Retina (tissue), 1 donor: ENCODE measurements at regions not wholly inside any gene's neighbourhood (a gene's known extent, or its start where the extent isn't known, plus 50 kb on each side); places are given as distances from the start of the nearest gene placed in this dataset.

ENCODE experiments used
- DNase-seq: peaks from one replicate; pipeline ENCODE4 v3.0.0-alpha.2; 2016

DNA sequence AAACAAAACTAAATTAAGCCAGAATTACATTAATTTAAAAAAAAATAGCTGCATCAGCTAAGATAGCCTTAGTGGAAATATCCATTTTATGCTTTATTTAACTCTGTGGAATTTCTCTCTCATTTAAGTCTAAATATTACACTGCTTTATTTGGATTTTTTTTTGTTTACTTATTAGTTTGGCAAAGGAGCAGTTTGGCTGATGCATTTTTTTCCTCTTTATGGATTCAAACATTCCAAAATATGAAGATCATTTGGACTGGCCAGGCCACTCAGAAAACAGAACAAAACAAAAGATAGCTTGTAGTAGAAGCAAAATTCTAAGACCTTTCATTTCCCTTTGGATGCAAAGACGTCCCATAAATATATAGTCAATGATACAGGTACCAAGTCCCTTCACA is 707.3 kb upstream of the UBE2E2 start:
- no peak for DNase-seq

DNA sequence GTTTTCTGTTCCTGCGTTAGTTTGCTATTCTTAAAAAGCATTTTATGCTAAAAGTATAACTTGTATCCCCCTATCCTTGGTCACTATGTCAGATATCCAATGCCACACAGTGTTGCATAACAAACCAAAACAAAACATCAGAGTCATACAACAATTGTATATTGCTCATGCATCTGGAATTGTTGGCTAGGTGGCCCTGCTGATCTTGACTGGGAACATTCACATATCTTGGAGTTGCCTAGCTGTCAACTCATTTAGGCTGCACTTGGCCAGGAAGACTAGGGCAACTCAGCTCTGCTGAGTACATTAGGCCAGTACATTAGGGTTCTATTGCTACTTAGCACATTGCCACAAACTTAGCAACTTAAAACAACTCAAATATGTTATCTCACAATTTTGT is 706.5 kb upstream of the UBE2E2 start:
- no peak for DNase-seq

DNA sequence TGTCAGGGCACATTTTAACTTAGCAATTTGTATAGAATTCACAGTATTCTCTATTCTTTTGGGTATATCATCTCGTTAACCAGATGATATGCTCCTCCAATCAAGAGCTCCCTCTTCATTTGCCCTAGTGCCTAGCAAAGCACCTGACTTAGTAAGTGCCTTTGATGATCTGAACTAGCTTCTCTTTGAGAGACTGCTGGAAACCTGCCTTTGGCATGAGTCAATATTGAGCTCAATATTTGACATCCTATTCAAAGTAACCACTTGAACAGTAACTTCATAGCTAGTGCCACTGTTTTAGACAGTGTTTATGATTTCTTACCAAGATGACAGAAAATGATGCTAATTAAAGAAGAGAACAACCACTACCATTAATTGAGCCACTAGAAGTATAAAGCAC is 696.3 kb upstream of the UBE2E2 start:
- DNase-seq = no peak

DNA sequence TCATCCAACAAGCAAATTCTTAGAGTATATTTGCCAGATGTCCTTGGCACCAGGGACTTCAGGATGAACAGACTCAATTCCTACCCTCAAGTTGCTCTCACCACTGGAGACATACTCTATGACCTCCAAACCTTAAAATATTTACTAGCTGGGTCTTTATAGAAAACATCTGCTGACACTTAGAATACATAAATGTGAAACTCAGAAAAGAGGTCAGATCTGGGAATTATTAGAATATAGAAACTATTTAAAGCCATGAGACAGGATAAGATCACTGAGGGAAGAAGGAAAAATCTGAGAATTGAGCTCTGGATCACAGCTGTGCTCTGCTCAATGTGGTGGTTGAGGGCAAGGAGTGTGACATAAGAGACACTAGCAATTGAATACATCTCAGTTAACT is 695.4 kb upstream of the UBE2E2 start:
- no peak for DNase-seq

DNA sequence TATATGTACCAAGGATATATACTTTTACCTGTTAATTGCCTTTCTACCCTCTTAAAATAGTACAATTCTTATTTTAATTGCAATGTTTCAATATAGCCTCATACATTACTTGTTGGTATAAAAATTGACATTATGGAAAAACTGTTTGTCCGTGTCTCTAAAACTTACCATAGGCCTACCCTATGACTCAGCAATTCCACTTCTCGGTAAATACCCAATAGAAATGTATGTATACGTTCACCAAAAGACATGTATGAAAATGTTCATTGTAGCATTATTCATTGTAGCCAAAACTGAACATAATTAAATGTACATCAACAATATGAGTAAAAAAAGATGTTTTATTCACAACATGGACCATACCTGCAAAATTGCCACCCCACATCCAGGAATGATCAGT is 679.2 kb upstream of the UBE2E2 start:
- no peak for DNase-seq

DNA sequence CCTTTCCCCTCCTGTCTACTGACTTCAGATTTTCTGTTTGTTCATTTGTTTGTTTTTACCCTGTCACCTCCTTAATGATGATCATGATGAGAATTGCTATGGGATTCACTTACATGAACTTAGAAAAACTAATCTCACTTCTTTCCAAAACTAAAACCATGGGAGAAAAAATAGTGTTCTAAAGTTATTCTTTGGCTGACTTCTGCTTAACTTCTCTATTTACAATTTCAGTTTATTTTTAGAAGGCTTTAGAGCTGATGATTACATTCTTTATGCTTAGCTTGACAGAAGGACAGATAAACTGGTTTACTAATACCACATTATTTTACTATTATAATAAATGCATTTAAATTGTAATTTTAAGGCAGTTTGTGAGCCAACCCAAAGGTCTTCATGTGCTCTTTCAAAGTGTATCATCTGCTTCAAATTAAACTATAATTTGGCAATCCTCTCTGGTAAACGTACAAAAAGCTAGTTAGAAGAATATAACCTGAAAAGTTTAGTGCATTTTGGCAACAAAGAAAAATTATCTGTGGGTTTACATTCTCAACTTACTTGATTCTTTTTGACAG is 676.8 kb upstream of the UBE2E2 start:
- DNase-seq = no peak

GRCh38 chr3:22536541-22536940 is 666.6 kb upstream of the UBE2E2 start:
- peak; percentile 69 for DNase-seq

DNA sequence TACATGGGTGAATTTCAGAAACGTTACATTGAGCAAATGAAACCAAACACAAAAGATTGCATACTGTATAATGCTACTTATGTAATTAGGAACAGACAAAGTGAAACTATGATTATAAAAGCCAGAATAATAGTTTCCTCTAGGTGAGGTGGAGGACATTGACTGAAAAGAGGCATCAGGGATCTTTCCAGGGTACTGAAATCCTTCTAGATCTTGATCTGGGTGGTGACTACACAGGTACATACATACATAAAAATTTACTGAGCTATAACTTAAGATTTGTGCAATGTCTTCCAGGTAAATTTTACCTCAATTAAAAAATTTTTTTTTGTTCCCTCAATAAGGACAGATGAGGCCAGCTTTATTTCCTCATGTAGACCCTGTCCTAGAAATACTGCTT is 665.6 kb upstream of the UBE2E2 start:
- no peak for DNase-seq

GRCh38 chr3:22542311-22542710 is 660.8 kb upstream of the UBE2E2 start:
- no peak for DNase-seq

- no peak for DNase-seq
These were observed 647.2 kb upstream of the UBE2E2 start for GRCh38 chr3:22555753-22556435.

- no peak for DNase-seq
These were observed 637.7 kb upstream of the UBE2E2 start for GRCh38 chr3:22565393-22565792.

GRCh38 chr3:22568285-22568684 is 634.8 kb upstream of the UBE2E2 start:
- DNase-seq = no peak

DNA sequence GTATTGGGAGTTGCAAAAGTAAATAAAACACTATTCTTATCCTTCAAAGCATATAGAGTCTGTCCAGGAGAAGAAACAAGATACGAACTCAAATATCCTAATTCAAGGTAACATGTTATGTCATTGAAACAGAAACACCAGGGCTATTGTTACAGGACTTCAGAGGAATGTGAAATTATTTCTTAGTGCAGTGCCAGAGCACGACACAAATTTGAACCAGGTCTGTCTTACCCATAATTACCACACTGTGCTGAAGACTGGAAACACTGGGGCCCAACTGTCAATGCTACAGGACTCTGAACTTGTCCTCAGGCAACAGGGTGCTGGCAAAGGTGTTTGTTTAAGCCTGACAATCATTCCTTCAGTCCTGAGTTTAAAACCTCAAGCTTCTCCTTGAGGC is 633.6 kb upstream of the UBE2E2 start:
- DNase-seq = no peak

DNA sequence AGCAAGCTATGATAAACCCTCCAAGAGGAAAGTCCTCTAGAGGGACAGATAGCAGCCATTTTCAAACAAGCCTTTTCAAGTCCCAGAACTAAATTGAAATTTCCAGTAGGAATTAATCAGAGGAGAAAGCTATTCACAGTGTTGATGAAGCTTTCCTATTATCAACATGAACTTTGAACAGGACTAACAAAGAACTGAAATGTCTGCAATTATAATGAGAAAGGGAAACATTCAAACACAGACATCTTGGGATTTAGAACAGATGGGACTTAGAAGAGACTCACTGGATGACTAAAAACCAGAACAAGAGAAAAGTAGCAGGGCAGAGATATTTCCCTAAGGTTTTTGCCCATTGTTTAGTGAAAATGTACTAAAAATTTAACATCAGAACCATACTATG is 622.1 kb upstream of the UBE2E2 start:
- no peak for DNase-seq

DNA sequence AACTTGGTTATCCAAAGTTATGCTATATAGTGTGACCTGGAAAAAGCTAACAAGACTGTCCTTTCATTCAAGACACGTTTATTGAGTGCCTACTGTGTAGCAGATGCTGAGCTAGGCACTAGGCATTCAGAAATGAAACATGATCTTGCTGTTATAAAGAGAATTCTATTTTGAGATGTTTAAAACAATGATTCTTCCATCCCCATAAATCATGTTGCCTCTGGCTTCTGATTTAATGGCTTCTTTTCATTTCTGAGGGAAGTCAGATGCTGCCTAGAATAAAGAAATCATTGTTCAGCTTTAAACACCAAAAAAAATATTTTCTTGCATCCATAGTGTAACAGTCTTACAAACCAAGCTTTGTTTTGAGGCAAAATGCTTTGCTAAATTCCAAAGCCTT is 620.9 kb upstream of the UBE2E2 start:
- DNase-seq = no peak

- DNase-seq = no peak
These were observed 617.6 kb upstream of the UBE2E2 start for GRCh38 chr3:22585504-22585903.

DNA sequence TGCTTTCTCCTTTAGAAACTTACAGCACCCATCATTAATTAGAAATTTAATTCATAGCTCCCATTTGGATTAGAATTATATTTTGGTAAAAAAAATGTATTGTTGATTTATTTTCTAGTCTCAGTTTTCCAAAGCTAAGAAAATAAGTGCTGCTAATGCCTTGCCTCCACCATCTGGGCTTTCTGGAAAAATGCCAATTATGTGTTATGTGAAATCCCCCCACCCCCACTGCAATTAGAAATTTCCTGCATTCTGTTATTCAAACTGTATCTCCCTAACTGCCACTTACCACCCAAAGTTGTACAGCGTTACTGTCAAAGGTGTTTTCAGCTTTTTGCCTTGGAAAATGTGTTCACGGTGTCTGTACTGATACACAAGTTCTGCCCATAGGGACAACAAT is 617.2 kb upstream of the UBE2E2 start:
- DNase-seq = no peak

DNA sequence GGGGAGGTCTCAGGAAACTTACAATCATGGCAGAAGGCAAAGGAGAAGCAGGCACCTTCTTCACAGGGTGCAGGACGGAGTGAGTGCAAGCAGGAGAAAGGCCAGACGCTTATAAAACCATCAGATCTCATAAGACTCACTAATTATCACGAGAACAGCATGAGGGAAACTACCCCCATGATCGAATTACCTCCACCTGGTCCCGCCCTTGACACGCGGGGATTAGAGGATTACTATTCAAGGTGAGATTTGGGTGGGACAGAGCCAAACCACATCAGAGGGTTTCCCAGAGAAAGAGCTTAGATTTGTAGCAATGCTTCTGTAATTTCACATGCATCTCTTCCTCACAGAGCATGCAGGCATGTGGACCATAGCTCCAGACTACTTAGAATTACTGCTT is 615.7 kb upstream of the UBE2E2 start:
- no peak for DNase-seq

DNA sequence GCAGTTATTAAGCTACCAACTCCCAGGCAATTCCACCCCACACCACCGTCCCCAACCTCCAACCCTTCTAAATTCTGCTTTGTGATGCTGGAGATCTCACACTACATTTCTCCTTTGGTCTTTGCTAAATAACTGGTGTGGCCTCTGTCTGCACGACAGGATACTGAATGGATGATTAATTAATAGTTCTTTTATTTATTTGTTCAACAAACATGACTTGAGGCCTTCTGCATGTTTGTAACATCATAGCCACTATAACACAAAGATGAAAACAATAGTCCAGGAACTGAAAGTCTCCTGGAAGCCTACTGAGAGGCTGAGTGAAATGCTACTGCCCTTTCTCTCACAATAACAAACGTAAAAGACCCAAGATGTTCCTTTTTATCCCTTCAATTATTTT is 609.5 kb upstream of the UBE2E2 start:
- no peak for DNase-seq

DNA sequence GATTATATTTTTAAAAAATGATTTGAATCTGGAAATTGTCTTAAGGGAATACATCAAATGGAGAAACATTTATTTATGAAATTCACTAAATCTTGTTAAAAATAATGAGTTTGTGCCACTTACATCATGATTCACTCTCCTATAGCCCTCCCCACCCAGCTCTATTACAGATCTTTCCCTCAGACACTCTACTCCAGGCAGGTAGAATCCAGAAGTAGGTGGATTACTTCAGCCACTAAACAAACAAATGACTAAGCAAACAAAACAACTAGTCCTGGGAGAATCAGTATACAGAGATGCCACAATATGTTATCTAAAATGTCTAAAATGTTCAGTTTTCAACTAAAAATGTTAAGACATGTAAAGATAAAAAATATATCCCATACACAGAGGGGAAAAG is 608.1 kb upstream of the UBE2E2 start:
- DNase-seq = no peak

DNA sequence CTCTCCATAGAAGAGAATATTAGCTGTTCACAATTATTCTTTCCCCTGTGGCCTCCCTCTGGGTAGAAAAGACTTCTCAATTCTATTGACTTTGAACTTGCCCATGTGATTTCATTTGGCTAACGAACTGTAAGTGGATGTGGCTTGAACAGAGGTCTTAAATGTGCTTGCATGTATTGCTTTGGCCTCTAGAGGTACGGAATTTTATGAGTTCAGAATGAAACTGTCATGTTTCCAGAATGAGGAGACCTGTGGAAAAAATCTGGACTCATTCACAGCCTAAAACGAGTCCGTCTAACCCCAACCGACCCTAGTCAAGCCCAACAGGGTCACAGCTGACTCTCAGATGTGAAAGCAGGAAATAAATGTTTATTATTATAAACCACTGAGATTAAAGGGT is 596.7 kb upstream of the UBE2E2 start:
- no peak for DNase-seq

GRCh38 chr3:22606938-22607337 is 596.2 kb upstream of the UBE2E2 start:
- no peak for DNase-seq

GRCh38 chr3:22608093-22608492 is 595.0 kb upstream of the UBE2E2 start:
- DNase-seq = no peak

DNA sequence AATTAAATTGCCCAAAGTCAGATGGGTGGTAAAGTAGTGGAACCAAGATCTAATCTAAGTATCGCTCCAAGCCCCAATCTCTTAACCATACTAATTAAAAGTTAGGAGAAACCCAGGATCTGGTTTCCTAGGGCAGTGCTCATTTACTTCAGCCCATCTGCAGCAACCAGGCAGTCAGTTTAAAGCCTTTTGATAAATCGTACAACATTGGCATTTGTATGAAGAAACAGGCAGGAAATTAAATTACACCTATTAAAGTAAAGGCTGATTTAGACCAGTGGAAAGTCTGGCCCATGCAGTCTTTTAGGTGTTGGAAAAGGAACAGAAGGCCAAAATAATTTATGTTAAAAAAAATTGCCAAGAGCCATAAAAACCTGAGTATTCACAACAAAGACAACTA is 594.4 kb upstream of the UBE2E2 start:
- DNase-seq = no peak

DNA sequence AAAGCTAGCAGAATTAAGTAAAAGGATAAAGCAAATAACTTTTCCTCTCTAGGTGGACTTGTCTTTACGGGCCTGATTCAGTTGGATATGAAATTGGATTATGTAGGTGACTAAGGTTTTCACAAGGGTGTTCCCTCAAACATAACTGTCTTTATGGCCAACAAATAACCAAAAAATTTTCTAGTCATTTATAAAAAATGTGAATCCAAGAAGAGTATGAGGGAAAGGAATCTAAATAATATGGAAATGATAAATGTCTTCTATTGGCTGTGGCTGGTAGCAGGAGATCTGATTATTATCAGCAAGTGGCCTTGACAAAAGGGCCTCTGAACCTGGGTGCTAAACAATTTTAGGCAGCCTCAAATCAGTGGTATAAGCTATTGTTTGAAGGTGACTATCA is 594.0 kb upstream of the UBE2E2 start:
- no peak for DNase-seq
